ENCODE measurements at regions not wholly inside any gene's neighbourhood (a gene's known extent, or its start where the extent isn't known, plus 50 kb on each side); places are given as distances from the start of the nearest gene placed in this dataset.

- H3K36me3 Mint-ChIP-seq (ENCODE audit: insufficient read depth, unreplicated experiment), result peaks cover 16% of the 10 kb centered on the region
- H3K27me3 Mint-ChIP-seq (ENCODE audit: insufficient read depth, unreplicated experiment), result no peaks in the 10 kb centered on the region
- no peaks in the 10 kb centered on the region for H3K36me3 ChIP-seq (ENCODE audit: control insufficient read depth, insufficient read depth, low read length)
- H3K27me3 ChIP-seq (replicated peaks; ENCODE audit: control insufficient read depth, insufficient read depth, low read length), result no peaks in the 10 kb centered on the region
- peaks cover 18% of the 10 kb centered on the region for H3K9me3 ChIP-seq
- peaks cover 35% of the 10 kb centered on the region for H3K9me3 Mint-ChIP-seq (ENCODE audit: unreplicated experiment)
- peak overlapping the region; percentile 85 for H3K27ac Mint-ChIP-seq (ENCODE audit: unreplicated experiment)
- TF ChIP-seq CTCF (IDR thresholded peaks at IDR 0.05; ENCODE audit: insufficient read depth in 1 of 2, low read depth in 1 of 2, low read length in 1 of 2, severe bottlenecking in 1 of 2, unreplicated experiment in 1 of 2), result no peak
- BruUV-seq (replicated peaks), result no TSS peak
- H3K4me1 Mint-ChIP-seq (ENCODE audit: low read depth, unreplicated experiment), result peaks cover 36% of the 10 kb centered on the region
- H3K4me3 ChIP-seq (ENCODE audit: low read depth, low read length), result no peak overlapping the region
- ChIA-PET CTCF (no interaction called here), POLR2A (no interaction called here)
- peak overlapping the region; percentile 39 for H3K4me3 Mint-ChIP-seq (ENCODE audit: unreplicated experiment)
- no peak for DNase-seq
- H3K4me1 ChIP-seq, result peaks cover 39% of the 10 kb centered on the region
- intact Hi-C loops (cut with micrococcal nuclease; ENCODE audit: unreplicated experiment), result no loop called here
These were observed 82.2 kb upstream of the HELT start for GRCh38 chr4:184936071-184936470.

- H3K4me3 Mint-ChIP-seq (ENCODE audit: unreplicated experiment), result no peak overlapping the region
- peak overlapping the region; percentile 85 for H3K27ac Mint-ChIP-seq (ENCODE audit: unreplicated experiment)
- Histone ChIP-seq H3K4me3 (ENCODE audit: low read depth, low read length) (no peak overlapping the region), H3K4me1 (peaks cover 39% of the 10 kb centered on the region), H3K36me3 (ENCODE audit: control insufficient read depth, insufficient read depth, low read length) (no peaks in the 10 kb centered on the region), H3K9me3 (peaks cover 18% of the 10 kb centered on the region), H3K27me3 (replicated peaks; ENCODE audit: control insufficient read depth, insufficient read depth, low read length) (no peaks in the 10 kb centered on the region)
- TF ChIP-seq CTCF (IDR thresholded peaks at IDR 0.05; ENCODE audit: insufficient read depth in 1 of 2, low read depth in 1 of 2, low read length in 1 of 2, severe bottlenecking in 1 of 2, unreplicated experiment in 1 of 2), result no peak
- ChIA-PET POLR2A (interaction anchor here (0.5 to 0.7 kb wide), 2 partner anchors 203 to 288 kb away, joined by 4 to 9 read pairs; partner anchors contain the start of gene CENPU), CTCF (interaction anchor here (0.6 to 1.3 kb wide), 5 partner anchors 122 to 1102 kb away, joined by 3 to 4 read pairs (median 3); no protein-coding TSS in a partner anchor)
- H3K9me3 Mint-ChIP-seq (ENCODE audit: unreplicated experiment), result peaks cover 35% of the 10 kb centered on the region
- peaks cover 36% of the 10 kb centered on the region for H3K4me1 Mint-ChIP-seq (ENCODE audit: low read depth, unreplicated experiment)
- no peaks in the 10 kb centered on the region for H3K27me3 Mint-ChIP-seq (ENCODE audit: insufficient read depth, unreplicated experiment)
- H3K36me3 Mint-ChIP-seq (ENCODE audit: insufficient read depth, unreplicated experiment), result peaks cover 16% of the 10 kb centered on the region
- BruUV-seq (replicated peaks), result no TSS peak
- intact Hi-C loops (cut with micrococcal nuclease; ENCODE audit: unreplicated experiment), result loop anchor here (1.0 kb wide), 3 partner anchors 99 to 191 kb away; no protein-coding TSS in a partner anchor
- DNase-seq, result peak; percentile 68 to 69
These were observed 81.1 kb upstream of the HELT start for GRCh38 chr4:184937030-184937710.

DNA sequence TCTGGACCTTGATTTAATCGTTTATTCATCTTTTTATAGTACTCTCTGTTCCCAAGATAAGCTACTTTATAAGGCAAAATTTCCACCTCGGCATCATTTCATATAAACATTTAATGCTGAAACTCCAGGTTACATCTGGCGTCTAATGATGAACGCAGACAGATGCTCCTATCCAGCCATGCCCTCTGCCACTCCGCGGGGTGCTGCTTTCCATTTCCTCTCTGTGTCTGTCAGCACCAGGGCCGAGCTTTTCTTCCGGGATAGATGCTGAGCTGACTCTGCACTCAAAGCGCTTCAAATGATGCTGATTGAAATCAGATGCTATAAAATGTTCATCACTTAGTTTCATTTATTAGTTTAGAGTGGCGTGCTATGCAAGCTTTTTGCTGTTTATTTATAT lies 80.5 kb upstream of the HELT start:
- Mint-ChIP-seq H3K27ac (ENCODE audit: unreplicated experiment) (peak overlapping the region; percentile 85), H3K4me3 (ENCODE audit: unreplicated experiment) (no peak overlapping the region), H3K4me1 (ENCODE audit: low read depth, unreplicated experiment) (peaks cover 36% of the 10 kb centered on the region), H3K9me3 (ENCODE audit: unreplicated experiment) (peaks cover 35% of the 10 kb centered on the region), H3K27me3 (ENCODE audit: insufficient read depth, unreplicated experiment) (no peaks in the 10 kb centered on the region), H3K36me3 (ENCODE audit: insufficient read depth, unreplicated experiment) (peaks cover 16% of the 10 kb centered on the region)
- CTCF ChIA-PET, result interaction anchor here (0.6 to 1.3 kb wide), 5 partner anchors 123 to 1103 kb away, joined by 3 to 4 read pairs (median 3); no protein-coding TSS in a partner anchor
- intact Hi-C loops (cut with micrococcal nuclease; ENCODE audit: unreplicated experiment), result loop anchor here (1.0 kb wide), 3 partner anchors 99 to 191 kb away; no protein-coding TSS in a partner anchor
- Histone ChIP-seq H3K4me3 (ENCODE audit: low read depth, low read length) (no peak overlapping the region), H3K27me3 (replicated peaks; ENCODE audit: control insufficient read depth, insufficient read depth, low read length) (no peaks in the 10 kb centered on the region), H3K36me3 (ENCODE audit: control insufficient read depth, insufficient read depth, low read length) (no peaks in the 10 kb centered on the region), H3K4me1 (peaks cover 39% of the 10 kb centered on the region), H3K9me3 (peaks cover 18% of the 10 kb centered on the region)
- TF ChIP-seq CTCF (IDR thresholded peaks at IDR 0.05; ENCODE audit: insufficient read depth in 1 of 2, low read depth in 1 of 2, low read length in 1 of 2, severe bottlenecking in 1 of 2, unreplicated experiment in 1 of 2), result no peak
- peak in 1 of 2 experiments; percentile 23 for DNase-seq
- POLR2A ChIA-PET, result interaction anchor here (0.7 kb wide), 1 partner anchor 204 kb away, joined by 4 read pairs; the partner anchor contains the start of gene CENPU
- no TSS peak for BruUV-seq (replicated peaks)

All from Caco-2 (cell line).